Upper lobe of left lung (tissue), 6 donors: ENCODE measurements at regions not wholly inside any gene's neighbourhood (a gene's known extent, or its start where the extent isn't known, plus 50 kb on each side); places are given as distances from the start of the nearest gene placed in this dataset.

Source experiments
- ATAC-seq, 2 donors: fragments of 200-7000 bp; cut with Tn5 transposase; one replicate each; pipeline ENCODE4 v1.9.1; 2022; ENCODE audit warnings: mild to moderate bottlenecking in 2 of 2, moderate library complexity in 2 of 2; ENCODE audit not compliant: low FRiP score in 2 of 2
- DNase-seq, 2 donors: peaks; one replicate each; pipeline ENCODE4 v3.0.0-alpha.2; 2019 to 2020
- H3K27ac ChIP-seq, 4 donors: fragments of 200-600 bp; sonication (generic); one replicate each; pipeline ENCODE4 v1.5.1; 2016 to 2019
- H3K27me3 ChIP-seq, 4 donors: fragments of 200-600 bp; sonication (generic); one replicate each; pipeline ENCODE4 v1.5.1; 2017 to 2019
- H3K36me3 ChIP-seq, 4 donors: fragments of 200-600 bp; sonication (generic); one replicate each; pipeline ENCODE4 v1.5.1; 2016 to 2019
- H3K4me1 ChIP-seq, 4 donors: fragments of 200-600 bp; sonication (generic); one replicate each; pipeline ENCODE4 v1.5.1; 2018 to 2019
- H3K4me3 ChIP-seq, 4 donors: fragments of 200-600 bp; sonication (generic); one replicate each; pipeline ENCODE4 v1.5.1; 2017 to 2019; ENCODE audit warnings: mild to moderate bottlenecking in 2 of 4, moderate library complexity in 1 of 4
- H3K9me3 ChIP-seq, 4 donors: fragments of 200-600 bp; sonication (generic); one replicate each; pipeline ENCODE4 v1.5.1; 2018 to 2019
- CTCF ChIP-seq, 6 experiments: fragments of 450-650 bp in 4 of 6; fragments of 200-600 bp in 2 of 6; sonication (generic) in 2 of 6; IDR thresholded peaks; one replicate each; pipeline ENCODE4 v1.5.1; 2016 to 2019; ENCODE audit warnings: antibody characterized with exemption in 6 of 6
- EP300 ChIP-seq, 4 donors: sonication (generic); formaldehyde crosslinking; IDR thresholded peaks; one replicate each; pipeline ENCODE4 v1.5.1; 2017; ENCODE audit warnings: antibody characterized with exemption in 4 of 4, control low read depth in 2 of 4
- POLR2A ChIP-seq, 4 donors: fragments of 450-650 bp; IDR thresholded peaks; one replicate each; pipeline ENCODE4 v1.5.1; 2016 to 2017; ENCODE audit warnings: antibody characterized with exemption in 4 of 4, mild to moderate bottlenecking in 2 of 4
- POLR2AphosphoS5 ChIP-seq, 2 donors: sonication (generic); formaldehyde crosslinking; IDR thresholded peaks; one replicate each; pipeline ENCODE4 v1.5.1; 2017; ENCODE audit warnings: antibody characterized with exemption in 2 of 2
- WGBS, 2 donors: methylation state at CpG; one replicate each; pipeline ENCODE4 v1.1.5; 2017 to 2018; 5-methylcytosine and 5-hydroxymethylcytosine counted together
- donor health status: DM: no; HTN: no; CAD: no; lungs with moderate emphysema.
- donor health status: DM: no; HTN: yes; CAD: no; lungs with severe emphysema.

DNA sequence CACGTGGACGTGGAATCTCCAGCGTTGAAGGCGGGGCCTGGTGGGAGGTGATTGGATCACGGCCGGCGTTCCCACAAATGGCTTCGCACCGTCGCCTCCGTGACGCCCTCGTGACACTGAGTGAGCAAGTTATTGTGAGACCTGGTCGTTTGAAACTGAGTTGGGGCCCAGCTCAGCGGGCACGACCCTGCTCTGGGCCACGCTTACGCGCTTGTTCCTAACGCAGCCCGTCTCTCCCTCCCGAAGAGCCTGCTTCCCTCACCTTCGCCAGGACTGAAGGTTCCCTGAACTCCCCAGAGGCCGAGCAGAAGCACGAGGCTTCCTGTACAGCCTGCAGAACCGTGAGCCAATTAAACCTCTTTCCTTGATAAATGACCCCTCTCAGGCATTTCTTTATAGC, 121.8 kb downstream of the RTP5 start:
- H3K27ac ChIP-seq: no peak overlapping the region
- H3K4me3 ChIP-seq: no peak overlapping the region
- 88 to 91% methylated on average over 26 of the region's 26 CpGs for WGBS, 2 donors
- no peak for TF ChIP-seq POLR2AphosphoS5 (IDR thresholded peaks at IDR 0.05)
- no peak for TF ChIP-seq CTCF (IDR thresholded peaks at IDR 0.05)
- TF ChIP-seq EP300 (IDR thresholded peaks at IDR 0.05): no peak
- TF ChIP-seq POLR2A (IDR thresholded peaks at IDR 0.05): no peak
- ATAC-seq: no peak
- no peak for DNase-seq
- no peaks in the 10 kb centered on the region for H3K36me3 ChIP-seq
- H3K27me3 ChIP-seq: no peaks in the 10 kb centered on the region
- no peaks in the 10 kb centered on the region for H3K9me3 ChIP-seq
- no peaks in the 10 kb centered on the region for H3K4me1 ChIP-seq

- Histone ChIP-seq H3K36me3 (no peaks in the 10 kb centered on the region), H3K4me1 (no peaks in the 10 kb centered on the region), H3K9me3 (no peaks in the 10 kb centered on the region), H3K4me3 (no peak overlapping the region), H3K27me3 (no peaks in the 10 kb centered on the region), H3K27ac (no peak overlapping the region)
- DNase-seq (no peak), ATAC-seq (no peak)
- TF ChIP-seq POLR2AphosphoS5 (IDR thresholded peaks at IDR 0.05): no peak
- TF ChIP-seq POLR2A (IDR thresholded peaks at IDR 0.05): no peak
- no peak for TF ChIP-seq EP300 (IDR thresholded peaks at IDR 0.05)
- no peak for TF ChIP-seq CTCF (IDR thresholded peaks at IDR 0.05)
- WGBS, 2 donors: 80 to 88% methylated on average over 13 to 14 of the region's 14 CpGs
Observed at GRCh38 chr2:241992753-241993152, 123.2 kb downstream of the RTP5 start.

DNA sequence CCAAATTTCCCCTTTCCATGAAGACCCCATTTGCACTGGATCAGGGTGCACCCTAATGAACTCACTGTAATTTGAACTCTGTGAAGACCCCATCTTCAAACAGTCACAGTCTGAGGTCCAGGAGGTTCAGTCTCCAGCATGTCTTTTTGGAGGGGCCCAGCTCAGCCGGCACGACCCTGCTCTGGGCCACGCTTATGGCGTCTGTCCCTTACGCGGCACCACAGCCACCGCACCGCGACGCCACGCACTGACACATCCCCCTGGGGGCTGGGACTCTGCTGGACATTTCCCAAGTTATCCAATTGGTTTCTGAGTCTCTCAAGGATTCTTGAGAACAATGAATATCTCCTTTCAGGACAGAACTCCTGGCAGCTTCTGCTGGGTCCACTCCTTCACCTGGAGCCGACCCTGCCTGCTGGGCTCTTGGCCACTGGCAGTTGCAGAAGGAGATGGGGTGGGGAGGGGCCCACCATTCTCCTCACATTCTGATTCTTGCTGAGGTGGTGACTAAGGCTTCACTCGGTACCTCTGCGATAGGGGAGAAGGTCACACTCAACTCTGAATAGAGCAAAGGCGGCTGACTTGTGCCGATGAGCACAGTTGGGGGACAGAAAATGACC, 124.0 kb downstream of the RTP5 start:
- H3K27ac ChIP-seq: no peak overlapping the region
- no peak for TF ChIP-seq CTCF (IDR thresholded peaks at IDR 0.05)
- no peak for TF ChIP-seq EP300 (IDR thresholded peaks at IDR 0.05)
- no peak for TF ChIP-seq POLR2AphosphoS5 (IDR thresholded peaks at IDR 0.05)
- no peak for TF ChIP-seq POLR2A (IDR thresholded peaks at IDR 0.05)
- no peak overlapping the region for H3K4me3 ChIP-seq
- WGBS, 2 donors: 89 to 98% methylated on average over 16 of the region's 16 CpGs
- H3K9me3 ChIP-seq: no peaks in the 10 kb centered on the region
- no peaks in the 10 kb centered on the region for H3K27me3 ChIP-seq
- ATAC-seq (no peak), DNase-seq (no peak)
- H3K36me3 ChIP-seq: no peaks in the 10 kb centered on the region
- no peaks in the 10 kb centered on the region for H3K4me1 ChIP-seq

- no peak overlapping the region for H3K4me3 ChIP-seq
- DNase-seq: no peak
- 86 to 87% methylated on average over 12 of the region's 12 CpGs for WGBS, 2 donors
- TF ChIP-seq EP300 (IDR thresholded peaks at IDR 0.05): no peak
- TF ChIP-seq CTCF (IDR thresholded peaks at IDR 0.05): no peak
- TF ChIP-seq POLR2AphosphoS5 (IDR thresholded peaks at IDR 0.05): no peak
- TF ChIP-seq POLR2A (IDR thresholded peaks at IDR 0.05): no peak
- ATAC-seq: no peak
- no peak overlapping the region for H3K27ac ChIP-seq
- H3K27me3 ChIP-seq: no peaks in the 10 kb centered on the region
- no peaks in the 10 kb centered on the region for H3K36me3 ChIP-seq
- H3K9me3 ChIP-seq: no peaks in the 10 kb centered on the region
- H3K4me1 ChIP-seq: no peaks in the 10 kb centered on the region
Observed at GRCh38 chr2:241994086-241994485, 124.6 kb downstream of the RTP5 start.

DNA sequence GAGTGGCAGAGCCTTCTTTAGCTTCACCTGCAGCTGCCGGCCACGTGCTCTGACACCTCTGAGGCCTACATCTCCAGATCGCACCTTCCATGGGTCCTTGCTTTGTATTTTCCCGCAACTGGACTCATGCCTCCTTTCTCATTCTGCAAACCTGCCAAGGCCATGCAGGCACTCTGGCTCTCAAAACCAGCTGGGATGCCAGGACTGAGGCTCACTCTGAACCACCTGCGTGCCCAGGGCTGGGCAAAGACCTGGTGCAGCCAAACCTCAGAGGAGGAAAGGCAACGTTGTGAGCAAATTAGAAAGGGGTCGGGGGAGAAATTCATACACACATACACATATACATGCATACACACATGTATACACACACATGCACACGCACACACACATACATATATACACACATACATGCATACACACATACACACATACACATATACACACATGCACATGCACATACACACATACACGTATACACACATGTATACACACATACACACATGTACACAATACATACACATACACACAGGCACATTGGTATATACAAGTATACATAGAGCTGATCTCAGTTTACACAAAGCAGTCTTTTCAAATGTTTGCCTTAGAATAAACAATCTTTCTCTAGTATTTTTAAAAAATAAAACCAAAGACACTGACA, 125.2 kb downstream of the RTP5 start:
- Histone ChIP-seq H3K4me3 (no peak overlapping the region), H3K4me1 (no peaks in the 10 kb centered on the region), H3K27me3 (no peaks in the 10 kb centered on the region), H3K9me3 (no peaks in the 10 kb centered on the region), H3K27ac (no peak overlapping the region), H3K36me3 (no peaks in the 10 kb centered on the region)
- WGBS, 2 donors: 94 to 95% methylated on average over 9 of the region's 9 CpGs
- no peak for TF ChIP-seq EP300 (IDR thresholded peaks at IDR 0.05)
- TF ChIP-seq POLR2A (IDR thresholded peaks at IDR 0.05): no peak
- no peak for TF ChIP-seq POLR2AphosphoS5 (IDR thresholded peaks at IDR 0.05)
- TF ChIP-seq CTCF (IDR thresholded peaks at IDR 0.05): no peak
- no peak for ATAC-seq
- no peak for DNase-seq
